ENCODE measurements at regions not wholly inside any gene's neighbourhood (a gene's known extent, or its start where the extent isn't known, plus 50 kb on each side); places are given as distances from the start of the nearest gene placed in this dataset.

GRCh38 chr9:18137815-18138214 lies 336.1 kb upstream of the ADAMTSL1 start:
- H3K9me3 Mint-ChIP-seq = no peaks in the 10 kb centered on the region

GRCh38 chr9:18138656-18139055 lies 335.3 kb upstream of the ADAMTSL1 start:
- Mint-ChIP-seq H3K4me1 (no peaks in the 10 kb centered on the region), H3K4me3 (no peak overlapping the region), H3K27ac (no peak overlapping the region), H3K36me3 (no peaks in the 10 kb centered on the region), H3K9me3 (no peaks in the 10 kb centered on the region), H3K27me3 (no peaks in the 10 kb centered on the region)

More at GRCh38 chr9:18137815-18138214, 336.1 kb upstream of the ADAMTSL1 start:
- no peaks in the 10 kb centered on the region for H3K36me3 Mint-ChIP-seq
- H3K4me1 Mint-ChIP-seq = no peaks in the 10 kb centered on the region
- no peaks in the 10 kb centered on the region for H3K27me3 Mint-ChIP-seq
- H3K27ac Mint-ChIP-seq = peak overlapping the region in 1 of 3 donors; percentile 40
- no peak overlapping the region for H3K4me3 Mint-ChIP-seq

- H3K4me3 Mint-ChIP-seq = no peak overlapping the region
- no peaks in the 10 kb centered on the region for H3K4me1 Mint-ChIP-seq
Observed at GRCh38 chr9:18141681-18142080, 332.3 kb upstream of the ADAMTSL1 start.

GRCh38 chr9:18143073-18143745 lies 330.7 kb upstream of the ADAMTSL1 start:
- peaks cover 0 to 3% (median 0%) of the 10 kb centered on the region in 3 donors for H3K9me3 Mint-ChIP-seq
- no peaks in the 10 kb centered on the region for H3K36me3 Mint-ChIP-seq
- H3K4me1 Mint-ChIP-seq = no peaks in the 10 kb centered on the region
- no peak overlapping the region for H3K27ac Mint-ChIP-seq
- no peak overlapping the region for H3K4me3 Mint-ChIP-seq
- no peaks in the 10 kb centered on the region for H3K27me3 Mint-ChIP-seq

More at GRCh38 chr9:18141681-18142080, 332.3 kb upstream of the ADAMTSL1 start:
- no peaks in the 10 kb centered on the region for H3K36me3 Mint-ChIP-seq
- H3K27ac Mint-ChIP-seq = no peak overlapping the region
- no peaks in the 10 kb centered on the region for H3K27me3 Mint-ChIP-seq
- peaks cover 0 to 2% (median 0%) of the 10 kb centered on the region in 3 donors for H3K9me3 Mint-ChIP-seq

GRCh38 chr9:18146329-18146728 lies 327.6 kb upstream of the ADAMTSL1 start:
- no peaks in the 10 kb centered on the region for H3K4me1 Mint-ChIP-seq
- H3K4me3 Mint-ChIP-seq = no peak overlapping the region
- H3K27me3 Mint-ChIP-seq = no peaks in the 10 kb centered on the region
- H3K36me3 Mint-ChIP-seq = no peaks in the 10 kb centered on the region
- H3K27ac Mint-ChIP-seq = no peak overlapping the region
- H3K9me3 Mint-ChIP-seq = peaks cover 0 to 4% (median 0%) of the 10 kb centered on the region in 3 donors

- H3K4me3 Mint-ChIP-seq = no peak overlapping the region
- no peaks in the 10 kb centered on the region for H3K27me3 Mint-ChIP-seq
- no peaks in the 10 kb centered on the region for H3K36me3 Mint-ChIP-seq
- H3K27ac Mint-ChIP-seq = no peak overlapping the region
- no peaks in the 10 kb centered on the region for H3K4me1 Mint-ChIP-seq
- peaks cover 0 to 7% (median 0%) of the 10 kb centered on the region in 3 donors for H3K9me3 Mint-ChIP-seq
Observed at GRCh38 chr9:18149471-18150011, 324.4 kb upstream of the ADAMTSL1 start.

- H3K27ac Mint-ChIP-seq = no peak overlapping the region
- H3K4me1 Mint-ChIP-seq = no peaks in the 10 kb centered on the region
- H3K36me3 Mint-ChIP-seq = no peaks in the 10 kb centered on the region
- peaks cover 0 to 6% (median 3%) of the 10 kb centered on the region in 3 donors for H3K9me3 Mint-ChIP-seq
- no peaks in the 10 kb centered on the region for H3K27me3 Mint-ChIP-seq
- no peak overlapping the region for H3K4me3 Mint-ChIP-seq
Observed at GRCh38 chr9:18154661-18155060, 319.3 kb upstream of the ADAMTSL1 start.

GRCh38 chr9:18159254-18159653 lies 314.7 kb upstream of the ADAMTSL1 start:
- Mint-ChIP-seq H3K4me3 (no peak overlapping the region), H3K36me3 (no peaks in the 10 kb centered on the region), H3K4me1 (no peaks in the 10 kb centered on the region), H3K9me3 (peaks cover 0 to 9% (median 3%) of the 10 kb centered on the region in 3 donors), H3K27me3 (no peaks in the 10 kb centered on the region), H3K27ac (no peak overlapping the region)

- Mint-ChIP-seq H3K4me1 (no peaks in the 10 kb centered on the region), H3K27me3 (no peaks in the 10 kb centered on the region), H3K4me3 (no peak overlapping the region)
Observed at GRCh38 chr9:18163146-18163545, 310.8 kb upstream of the ADAMTSL1 start.

GRCh38 chr9:18167733-18168132 lies 306.2 kb upstream of the ADAMTSL1 start:
- no peaks in the 10 kb centered on the region for H3K27me3 Mint-ChIP-seq
- H3K27ac Mint-ChIP-seq = no peak overlapping the region
- no peaks in the 10 kb centered on the region for H3K36me3 Mint-ChIP-seq
- H3K9me3 Mint-ChIP-seq = no peaks in the 10 kb centered on the region
- no peak overlapping the region for H3K4me3 Mint-ChIP-seq
- H3K4me1 Mint-ChIP-seq = no peaks in the 10 kb centered on the region

More at GRCh38 chr9:18163146-18163545, 310.8 kb upstream of the ADAMTSL1 start:
- no peaks in the 10 kb centered on the region for H3K36me3 Mint-ChIP-seq
- H3K27ac Mint-ChIP-seq = no peak overlapping the region
- peaks cover 0 to 6% (median 3%) of the 10 kb centered on the region in 3 donors for H3K9me3 Mint-ChIP-seq

GRCh38 chr9:18173923-18174322 lies 300.0 kb upstream of the ADAMTSL1 start:
- H3K4me1 Mint-ChIP-seq = no peaks in the 10 kb centered on the region
- no peak overlapping the region for H3K27ac Mint-ChIP-seq
- no peak overlapping the region for H3K4me3 Mint-ChIP-seq
- H3K9me3 Mint-ChIP-seq = peaks cover 0 to 1% (median 0%) of the 10 kb centered on the region in 3 donors
- H3K36me3 Mint-ChIP-seq = no peaks in the 10 kb centered on the region
- H3K27me3 Mint-ChIP-seq = no peaks in the 10 kb centered on the region

- Mint-ChIP-seq H3K36me3 (no peaks in the 10 kb centered on the region), H3K4me3 (no peak overlapping the region), H3K27ac (no peak overlapping the region), H3K4me1 (no peaks in the 10 kb centered on the region), H3K9me3 (peaks cover 0 to 5% (median 2%) of the 10 kb centered on the region in 3 donors), H3K27me3 (no peaks in the 10 kb centered on the region)
Observed at GRCh38 chr9:18182636-18183035, 291.3 kb upstream of the ADAMTSL1 start.

GRCh38 chr9:18183974-18184373 lies 290.0 kb upstream of the ADAMTSL1 start:
- Mint-ChIP-seq H3K27ac (no peak overlapping the region), H3K4me1 (no peaks in the 10 kb centered on the region), H3K27me3 (no peaks in the 10 kb centered on the region), H3K4me3 (no peak overlapping the region), H3K36me3 (no peaks in the 10 kb centered on the region), H3K9me3 (peaks cover 0 to 5% (median 2%) of the 10 kb centered on the region in 3 donors)

- Mint-ChIP-seq H3K27ac (no peak overlapping the region), H3K4me3 (no peak overlapping the region), H3K27me3 (no peaks in the 10 kb centered on the region), H3K9me3 (peaks cover 0 to 5% (median 2%) of the 10 kb centered on the region in 3 donors), H3K36me3 (no peaks in the 10 kb centered on the region), H3K4me1 (no peaks in the 10 kb centered on the region)
Observed at GRCh38 chr9:18184401-18184800, 289.6 kb upstream of the ADAMTSL1 start.

- H3K36me3 Mint-ChIP-seq = no peaks in the 10 kb centered on the region
- no peak overlapping the region for H3K4me3 Mint-ChIP-seq
- H3K4me1 Mint-ChIP-seq = no peaks in the 10 kb centered on the region
- no peaks in the 10 kb centered on the region for H3K27me3 Mint-ChIP-seq
- H3K27ac Mint-ChIP-seq = no peak overlapping the region
- H3K9me3 Mint-ChIP-seq = peaks cover 0 to 5% (median 2%) of the 10 kb centered on the region in 3 donors
Observed at GRCh38 chr9:18185196-18185595, 288.8 kb upstream of the ADAMTSL1 start.

- Mint-ChIP-seq H3K36me3 (no peaks in the 10 kb centered on the region), H3K27me3 (no peaks in the 10 kb centered on the region), H3K4me3 (no peak overlapping the region), H3K27ac (no peak overlapping the region), H3K9me3 (peaks cover 0 to 5% (median 2%) of the 10 kb centered on the region in 3 donors), H3K4me1 (no peaks in the 10 kb centered on the region)
Observed at GRCh38 chr9:18188971-18189370, 285.0 kb upstream of the ADAMTSL1 start.

All from IgD-negative memory B cell (primary cell).